Prostate gland (tissue), 2 donors: ENCODE measurements at regions not wholly inside any gene's neighbourhood (a gene's known extent, or its start where the extent isn't known, plus 50 kb on each side); places are given as distances from the start of the nearest gene placed in this dataset.

Experiments used
- DNase-seq: peaks from one replicate; pipeline ENCODE4 v3.0.0-alpha.2; 2019; ENCODE audit warnings: low spot score
- H3K27ac ChIP-seq, 2 donors: fragments of 200-600 bp; sonication (generic); 2 replicates each; pipeline ENCODE4 v1.5.1; 2017 to 2019
- H3K27me3 ChIP-seq: fragments of 200-600 bp; sonication (generic); replicated peaks from 2 replicates; pipeline ENCODE4 v1.5.1; 2019; ENCODE audit not compliant: insufficient read depth
- H3K36me3 ChIP-seq, 2 donors: fragments of 200-600 bp; sonication (generic); 1 replicate in 1 of 2; 2 replicates in 1 of 2; pipeline versions ENCODE4 v1.5.1 to v1.8.1; 2017 to 2019
- H3K4me1 ChIP-seq: fragments of 200-600 bp; sonication (generic); replicated peaks from 2 replicates; pipeline ENCODE4 v1.5.1; 2019
- H3K4me3 ChIP-seq, 2 donors: fragments of 200-600 bp; sonication (generic); 2 replicates each; pipeline ENCODE4 v1.5.1; 2017 to 2019
- H3K9me3 ChIP-seq: fragments of 200-600 bp; sonication (generic); 2 replicates; pipeline ENCODE4 v1.5.1; 2017
- POLR2A ChIP-seq: fragments of 450-650 bp; IDR thresholded peaks from one replicate; pipeline ENCODE4 v1.6.1; 2016; ENCODE audit warnings: antibody characterized with exemption, mild to moderate bottlenecking
- POLR2AphosphoS5 ChIP-seq: sonication (generic); formaldehyde crosslinking; IDR thresholded peaks from one replicate; pipeline ENCODE4 v1.6.1; 2017; ENCODE audit warnings: antibody characterized with exemption
- WGBS: methylation state at CpG from one replicate; pipeline ENCODE4 v1.1.5; 2018; 5-methylcytosine and 5-hydroxymethylcytosine counted together
- intact Hi-C: fragments of 100-400 bp; cut with DNase I; formaldehyde crosslinking; loops from one replicate; pipeline ENCODE4 v1.14.2; 2022
- TF ChIP-seq, protein P1 (sequence below), 4 experiments: fragments of 200-600 bp in 2 of 4; fragments of 450-650 bp in 2 of 4; sonication (generic) in 2 of 4; IDR thresholded peaks; 1 replicate in 3 of 4; 2 replicates in 1 of 4; pipeline ENCODE4 v1.5.1; 2016 to 2019; ENCODE audit warnings: antibody characterized with exemption in 4 of 4, mild to moderate bottlenecking in 2 of 4, moderate library complexity in 2 of 4

GRCh38 chr6:144928847-144929246, 643.7 kb downstream of the UTRN start:
- TF ChIP-seq, protein P1, sequence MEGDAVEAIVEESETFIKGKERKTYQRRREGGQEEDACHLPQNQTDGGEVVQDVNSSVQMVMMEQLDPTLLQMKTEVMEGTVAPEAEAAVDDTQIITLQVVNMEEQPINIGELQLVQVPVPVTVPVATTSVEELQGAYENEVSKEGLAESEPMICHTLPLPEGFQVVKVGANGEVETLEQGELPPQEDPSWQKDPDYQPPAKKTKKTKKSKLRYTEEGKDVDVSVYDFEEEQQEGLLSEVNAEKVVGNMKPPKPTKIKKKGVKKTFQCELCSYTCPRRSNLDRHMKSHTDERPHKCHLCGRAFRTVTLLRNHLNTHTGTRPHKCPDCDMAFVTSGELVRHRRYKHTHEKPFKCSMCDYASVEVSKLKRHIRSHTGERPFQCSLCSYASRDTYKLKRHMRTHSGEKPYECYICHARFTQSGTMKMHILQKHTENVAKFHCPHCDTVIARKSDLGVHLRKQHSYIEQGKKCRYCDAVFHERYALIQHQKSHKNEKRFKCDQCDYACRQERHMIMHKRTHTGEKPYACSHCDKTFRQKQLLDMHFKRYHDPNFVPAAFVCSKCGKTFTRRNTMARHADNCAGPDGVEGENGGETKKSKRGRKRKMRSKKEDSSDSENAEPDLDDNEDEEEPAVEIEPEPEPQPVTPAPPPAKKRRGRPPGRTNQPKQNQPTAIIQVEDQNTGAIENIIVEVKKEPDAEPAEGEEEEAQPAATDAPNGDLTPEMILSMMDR (IDR thresholded peaks at IDR 0.05), result no peak
- TF ChIP-seq POLR2A (no peak), POLR2AphosphoS5 (no peak)
- H3K36me3 ChIP-seq, result no peaks in the 10 kb centered on the region
- DNase-seq, result no peak
- WGBS, result 83% methylated on average over 1 of the region's 1 CpG
- no peak overlapping the region for H3K4me3 ChIP-seq
- no peak overlapping the region for H3K27ac ChIP-seq
- intact Hi-C loops, result no loop called here
- H3K9me3 ChIP-seq, result no peaks in the 10 kb centered on the region
- H3K27me3 ChIP-seq, result no peaks in the 10 kb centered on the region
- peaks cover 3% of the 10 kb centered on the region for H3K4me1 ChIP-seq

GRCh38 chr6:144929262-144929661, 644.1 kb downstream of the UTRN start:
- Histone ChIP-seq H3K27me3 (no peaks in the 10 kb centered on the region), H3K27ac (no peak overlapping the region), H3K4me1 (peaks cover 3% of the 10 kb centered on the region), H3K4me3 (no peak overlapping the region), H3K9me3 (no peaks in the 10 kb centered on the region), H3K36me3 (no peaks in the 10 kb centered on the region)
- 97% methylated on average over 1 of the region's 1 CpG for WGBS
- intact Hi-C loops, result no loop called here
- no peak for TF ChIP-seq POLR2A
- DNase-seq, result no peak

DNA sequence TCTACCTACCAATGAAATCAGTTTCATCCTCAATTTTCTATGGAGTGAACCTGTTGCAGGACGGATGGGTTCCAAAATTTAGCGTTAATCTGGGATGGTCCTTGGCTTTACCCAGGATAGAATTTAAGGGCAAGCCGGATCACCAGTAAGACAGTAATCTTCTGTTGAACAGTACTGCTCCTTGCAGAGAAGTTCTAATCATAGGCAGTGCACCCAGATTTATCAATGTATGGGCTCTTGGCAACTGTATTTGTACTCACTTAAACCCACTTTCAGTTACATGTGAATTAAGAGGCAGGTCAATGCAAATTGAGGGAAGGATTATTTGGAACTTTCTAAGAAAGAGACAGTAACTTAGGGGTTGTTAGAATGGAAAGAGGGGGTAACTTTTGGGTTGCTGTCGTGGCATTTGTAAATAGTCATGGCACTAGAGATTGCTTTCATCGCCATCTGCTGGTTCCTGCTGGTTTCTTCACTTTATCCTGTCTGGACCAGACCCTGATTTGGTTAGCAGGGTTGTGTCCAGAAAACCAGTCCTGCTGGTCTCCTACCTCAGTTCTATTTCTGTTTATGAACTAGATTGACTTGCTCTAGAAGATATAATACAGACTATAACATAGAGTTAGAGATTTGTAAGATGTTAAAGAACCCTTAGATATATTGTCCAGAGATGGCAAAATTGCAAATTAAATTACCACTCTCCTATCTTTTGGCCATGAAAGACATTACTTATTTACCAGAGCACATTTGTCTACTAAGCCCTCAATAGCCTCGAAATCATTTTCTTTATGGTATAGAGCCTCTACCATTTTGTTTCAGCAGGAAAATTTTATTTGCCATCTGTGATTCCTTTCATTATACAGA, 646.3 kb downstream of the UTRN start:
- Histone ChIP-seq H3K27ac (no peak overlapping the region), H3K9me3 (no peaks in the 10 kb centered on the region), H3K4me3 (no peak overlapping the region), H3K27me3 (no peaks in the 10 kb centered on the region), H3K4me1 (peaks cover 3% of the 10 kb centered on the region), H3K36me3 (no peaks in the 10 kb centered on the region)
- 61% methylated on average over 6 of the region's 6 CpGs for WGBS
- intact Hi-C loops, result no loop called here
- DNase-seq, result peak; percentile 27
- TF ChIP-seq, protein P1 (IDR thresholded peaks at IDR 0.05), result peak in 3 of 4 experiments; percentile 42 to 53 (median 42)
- TF ChIP-seq POLR2AphosphoS5 (peak; percentile 11), POLR2A (no peak)

DNA sequence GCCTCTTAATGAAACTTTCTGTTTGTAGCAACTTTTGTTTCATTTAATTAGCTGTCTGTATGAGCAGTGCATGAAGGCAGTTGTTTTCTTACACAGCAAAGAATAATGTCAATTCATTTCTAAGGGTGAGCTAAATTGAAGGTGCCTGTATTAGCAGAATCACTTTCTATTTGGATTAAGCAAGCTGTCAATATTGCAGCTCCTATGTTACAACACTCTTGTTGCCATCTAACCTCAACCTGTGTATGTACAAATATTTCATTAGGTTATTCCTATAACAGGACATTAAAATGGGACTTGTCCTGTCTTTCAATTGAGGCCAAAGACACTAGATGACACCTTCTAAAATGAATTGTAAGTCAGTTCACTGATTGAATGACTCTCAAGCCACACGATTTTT, 647.5 kb downstream of the UTRN start:
- Histone ChIP-seq H3K27me3 (no peaks in the 10 kb centered on the region), H3K27ac (no peak overlapping the region), H3K36me3 (no peaks in the 10 kb centered on the region), H3K4me3 (no peak overlapping the region), H3K9me3 (no peaks in the 10 kb centered on the region), H3K4me1 (peaks cover 3% of the 10 kb centered on the region)
- DNase-seq, result no peak
- TF ChIP-seq POLR2A (no peak), POLR2AphosphoS5 (no peak)
- TF ChIP-seq, protein P1 (IDR thresholded peaks at IDR 0.05), result no peak
- 66% methylated on average over 1 of the region's 1 CpG for WGBS
- intact Hi-C loops, result no loop called here

- H3K36me3 ChIP-seq, result no peaks in the 10 kb centered on the region
- H3K4me3 ChIP-seq, result no peak overlapping the region
- intact Hi-C loops, result no loop called here
These were observed 650.0 kb downstream of the UTRN start for GRCh38 chr6:144935181-144935580.

More at GRCh38 chr6:144935181-144935580, 650.0 kb downstream of the UTRN start:
- Histone ChIP-seq H3K27ac (no peak overlapping the region), H3K9me3 (no peaks in the 10 kb centered on the region), H3K27me3 (no peaks in the 10 kb centered on the region), H3K4me1 (peaks cover 3% of the 10 kb centered on the region)
- DNase-seq, result no peak
- TF ChIP-seq, protein P1 (IDR thresholded peaks at IDR 0.05), result no peak
- no peak for TF ChIP-seq POLR2A
- TF ChIP-seq POLR2AphosphoS5, result no peak
